ENCODE measurements at regions not wholly inside any gene's neighbourhood (a gene's known extent, or its start where the extent isn't known, plus 50 kb on each side); places are given as distances from the start of the nearest gene placed in this dataset.
"Not testable (repeated sequence)": the region's sequence is repeated elsewhere in the genome, so short reads cannot be mapped to it uniquely, and the experiment has no call there.

GRCh38 chr10:64873959-64874358 lies 1352.8 kb downstream of the REEP3 start:
- Histone ChIP-seq H3K9me2 (replicated peaks; ENCODE audit: insufficient read depth) (no peaks in the 10 kb centered on the region), H3K4me3 (no peak overlapping the region), H3K4me1 (ENCODE audit: insufficient read depth) (no peaks in the 10 kb centered on the region), H3K9me3 (ENCODE audit: low read depth) (no peaks in the 10 kb centered on the region), H3K36me3 (replicated peaks; ENCODE audit: insufficient read depth, low read depth) (no peaks in the 10 kb centered on the region), H3K79me2 (no peaks in the 10 kb centered on the region), H3K27me3 (no peaks in the 10 kb centered on the region), H3K27ac (no peak overlapping the region), H3K4me2 (no peak overlapping the region), H2AFZ (no peak overlapping the region), H4K20me1 (ENCODE audit: insufficient read depth, poor library complexity, severe bottlenecking) (no peaks in the 10 kb centered on the region)
- DNase-seq (ENCODE audit: low spot score): no peak
- TF ChIP-seq CTCF (IDR thresholded peaks at IDR 0.05; ENCODE audit: poor library complexity) (no peak), EZH2 (IDR thresholded peaks at IDR 0.05; ENCODE audit: borderline replicate concordance) (no peak), EZH2phosphoT487 (IDR thresholded peaks at IDR 0.05; ENCODE audit: low read depth, severe bottlenecking, unreplicated experiment) (no peak)
- WGBS (ENCODE audit: low lambda C conversion rate, missing lambda C conversion rate): 73% methylated on average over 2 of the region's 2 CpGs

GRCh38 chr10:64880546-64880945 lies 1359.3 kb downstream of the REEP3 start:
- Histone ChIP-seq H3K27ac (no peak overlapping the region), H3K9me2 (replicated peaks; ENCODE audit: insufficient read depth) (no peaks in the 10 kb centered on the region), H3K4me1 (ENCODE audit: insufficient read depth) (no peaks in the 10 kb centered on the region), H3K9me3 (ENCODE audit: low read depth) (no peaks in the 10 kb centered on the region), H3K27me3 (no peaks in the 10 kb centered on the region), H4K20me1 (ENCODE audit: insufficient read depth, poor library complexity, severe bottlenecking) (no peaks in the 10 kb centered on the region), H2AFZ (no peak overlapping the region), H3K36me3 (replicated peaks; ENCODE audit: insufficient read depth, low read depth) (no peaks in the 10 kb centered on the region), H3K4me3 (no peak overlapping the region), H3K4me2 (no peak overlapping the region), H3K79me2 (no peaks in the 10 kb centered on the region)
- TF ChIP-seq EZH2phosphoT487 (IDR thresholded peaks at IDR 0.05; ENCODE audit: low read depth, severe bottlenecking, unreplicated experiment) (no peak), CTCF (IDR thresholded peaks at IDR 0.05; ENCODE audit: poor library complexity) (no peak), EZH2 (IDR thresholded peaks at IDR 0.05; ENCODE audit: borderline replicate concordance) (no peak)
- 95% methylated on average over 3 of the region's 3 CpGs for WGBS (ENCODE audit: low lambda C conversion rate, missing lambda C conversion rate)
- no peak for DNase-seq (ENCODE audit: low spot score)

- TF ChIP-seq EZH2 (IDR thresholded peaks at IDR 0.05; ENCODE audit: borderline replicate concordance) (no peak), EZH2phosphoT487 (IDR thresholded peaks at IDR 0.05; ENCODE audit: low read depth, severe bottlenecking, unreplicated experiment) (no peak), CTCF (IDR thresholded peaks at IDR 0.05; ENCODE audit: poor library complexity) (no peak)
- no peaks in the 10 kb centered on the region for H3K27me3 ChIP-seq
- no peaks in the 10 kb centered on the region for H3K9me3 ChIP-seq (ENCODE audit: low read depth)
- no peaks in the 10 kb centered on the region for H3K9me2 ChIP-seq (replicated peaks; ENCODE audit: insufficient read depth)
- no peaks in the 10 kb centered on the region for H3K4me1 ChIP-seq (ENCODE audit: insufficient read depth)
- DNase-seq (ENCODE audit: low spot score): no peak
- no peaks in the 10 kb centered on the region for H3K36me3 ChIP-seq (replicated peaks; ENCODE audit: insufficient read depth, low read depth)
- no peak overlapping the region for H2AFZ ChIP-seq
- H3K27ac ChIP-seq: no peak overlapping the region
- H4K20me1 ChIP-seq (ENCODE audit: insufficient read depth, poor library complexity, severe bottlenecking): no peaks in the 10 kb centered on the region
- H3K4me2 ChIP-seq: no peak overlapping the region
- no peak overlapping the region for H3K4me3 ChIP-seq
- H3K79me2 ChIP-seq: no peaks in the 10 kb centered on the region
Observed at GRCh38 chr10:64881257-64881656, 1360.1 kb downstream of the REEP3 start.

GRCh38 chr10:64896582-64896981 lies 1375.4 kb downstream of the REEP3 start:
- no peak for TF ChIP-seq EZH2phosphoT487 (IDR thresholded peaks at IDR 0.05; ENCODE audit: low read depth, severe bottlenecking, unreplicated experiment)
- TF ChIP-seq EZH2 (IDR thresholded peaks at IDR 0.05; ENCODE audit: borderline replicate concordance): no peak
- no peak for TF ChIP-seq CTCF (IDR thresholded peaks at IDR 0.05; ENCODE audit: poor library complexity)
- no peaks in the 10 kb centered on the region for H3K36me3 ChIP-seq (replicated peaks; ENCODE audit: insufficient read depth, low read depth)
- no peak overlapping the region for H3K27ac ChIP-seq
- no peaks in the 10 kb centered on the region for H3K79me2 ChIP-seq
- DNase-seq (ENCODE audit: low spot score): no peak
- no peaks in the 10 kb centered on the region for H3K9me2 ChIP-seq (replicated peaks; ENCODE audit: insufficient read depth)
- 81% methylated on average over 1 of the region's 1 CpG for WGBS (ENCODE audit: low lambda C conversion rate, missing lambda C conversion rate)
- no peaks in the 10 kb centered on the region for H3K9me3 ChIP-seq (ENCODE audit: low read depth)
- H3K4me1 ChIP-seq (ENCODE audit: insufficient read depth): no peaks in the 10 kb centered on the region
- H2AFZ ChIP-seq: no peak overlapping the region
- no peaks in the 10 kb centered on the region for H4K20me1 ChIP-seq (ENCODE audit: insufficient read depth, poor library complexity, severe bottlenecking)
- no peaks in the 10 kb centered on the region for H3K27me3 ChIP-seq
- H3K4me2 ChIP-seq: no peak overlapping the region
- H3K4me3 ChIP-seq: no peak overlapping the region

GRCh38 chr10:64906311-64906710 lies 1385.1 kb downstream of the REEP3 start:
- not testable (repeated sequence) for H3K9me3 ChIP-seq (ENCODE audit: low read depth); H3K4me1 ChIP-seq (ENCODE audit: insufficient read depth); H3K36me3 ChIP-seq (replicated peaks; ENCODE audit: insufficient read depth, low read depth); H3K9me2 ChIP-seq (replicated peaks; ENCODE audit: insufficient read depth); H3K4me3 ChIP-seq; H2AFZ ChIP-seq; H3K27me3 ChIP-seq; H3K79me2 ChIP-seq; H4K20me1 ChIP-seq (ENCODE audit: insufficient read depth, poor library complexity, severe bottlenecking)
- WGBS (ENCODE audit: low lambda C conversion rate, missing lambda C conversion rate): 12% methylated on average over 2 of the region's 2 CpGs
- Histone ChIP-seq H3K4me2 (peak overlapping the region; percentile 55), H3K27ac (peak overlapping the region; percentile 25)
- DNase-seq (ENCODE audit: low spot score): peak; percentile 13

All from hepatocyte (in vitro differentiated cells).